Activated T-cell treated with anti-CD3 and anti-CD28 coated beads, Interleukin-2, amount 50 U/mL, for 48 hours (primary cell): ENCODE measurements at regions not wholly inside any gene's neighbourhood (a gene's known extent, or its start where the extent isn't known, plus 50 kb on each side); places are given as distances from the start of the nearest gene placed in this dataset.

Experiments
- DNase-seq, 2 experiments: peaks; one replicate each; pipeline ENCODE4 v3.0.0-alpha.2; 2020

DNA sequence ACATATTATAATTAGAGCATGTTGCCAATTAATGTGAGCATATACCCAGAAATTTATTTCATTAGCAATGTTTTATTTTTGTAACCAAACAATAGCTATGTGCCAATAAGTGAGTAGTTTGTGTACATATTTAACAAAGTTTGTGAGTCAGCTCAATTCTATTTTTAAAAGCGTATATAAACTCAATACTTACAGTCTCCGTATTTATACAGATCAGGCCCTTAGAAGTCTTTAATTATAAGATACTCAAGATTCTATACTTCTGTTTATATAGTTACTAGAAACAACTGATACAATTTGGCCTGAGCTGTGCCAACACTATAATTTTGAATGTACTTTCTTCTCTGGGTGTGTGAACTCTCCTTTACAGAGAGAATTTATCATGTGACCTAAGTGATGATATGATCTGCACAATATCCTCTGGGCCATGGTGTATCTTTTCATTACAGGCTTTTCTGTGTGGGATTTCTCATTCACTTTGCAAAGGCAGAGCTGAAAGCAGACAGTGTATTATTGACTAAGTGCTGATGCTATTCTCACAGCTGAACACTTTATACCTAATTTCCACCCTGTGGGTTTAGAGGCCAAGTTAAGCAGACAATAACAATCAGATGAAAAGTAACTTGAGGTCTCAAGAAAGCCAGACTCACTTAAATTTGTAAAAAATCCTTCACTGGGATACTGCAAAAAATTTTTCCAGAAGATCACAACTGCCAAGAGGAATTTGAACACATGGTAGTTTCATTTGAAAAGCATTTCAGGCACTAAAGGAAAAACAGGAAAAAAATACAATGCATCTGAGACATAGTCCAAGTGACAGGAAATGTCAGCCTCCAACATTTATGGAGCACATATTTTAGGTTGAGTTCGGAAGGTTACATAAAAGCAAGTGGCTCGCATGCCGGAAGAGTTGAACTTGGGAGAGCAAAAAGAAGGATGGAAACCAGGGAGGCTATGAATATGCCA lies 277.9 kb upstream of the SEMA6D start:
- DNase-seq: no peak

- DNase-seq: no peak
Measured at GRCh38 chr15:47442371-47442770, 274.9 kb upstream of the SEMA6D start.

DNA sequence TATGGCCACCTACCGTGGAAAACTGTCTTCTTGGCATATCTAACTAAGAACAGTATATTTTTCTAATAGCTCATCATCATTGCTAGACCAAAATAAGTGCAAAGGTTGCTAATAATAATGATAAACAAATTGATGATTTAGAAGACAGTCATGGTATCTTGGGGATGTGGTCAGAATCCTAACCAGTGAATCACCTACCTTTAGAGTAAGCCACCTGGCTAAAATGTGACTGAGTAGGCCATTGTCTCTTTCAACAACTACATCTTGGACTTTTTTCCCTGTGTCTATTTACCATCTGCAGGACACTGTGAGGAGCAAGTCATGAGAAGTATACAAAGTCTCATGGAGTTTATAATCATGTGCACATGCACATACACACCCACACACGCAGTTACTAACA lies 273.5 kb upstream of the SEMA6D start:
- DNase-seq: no peak

DNA sequence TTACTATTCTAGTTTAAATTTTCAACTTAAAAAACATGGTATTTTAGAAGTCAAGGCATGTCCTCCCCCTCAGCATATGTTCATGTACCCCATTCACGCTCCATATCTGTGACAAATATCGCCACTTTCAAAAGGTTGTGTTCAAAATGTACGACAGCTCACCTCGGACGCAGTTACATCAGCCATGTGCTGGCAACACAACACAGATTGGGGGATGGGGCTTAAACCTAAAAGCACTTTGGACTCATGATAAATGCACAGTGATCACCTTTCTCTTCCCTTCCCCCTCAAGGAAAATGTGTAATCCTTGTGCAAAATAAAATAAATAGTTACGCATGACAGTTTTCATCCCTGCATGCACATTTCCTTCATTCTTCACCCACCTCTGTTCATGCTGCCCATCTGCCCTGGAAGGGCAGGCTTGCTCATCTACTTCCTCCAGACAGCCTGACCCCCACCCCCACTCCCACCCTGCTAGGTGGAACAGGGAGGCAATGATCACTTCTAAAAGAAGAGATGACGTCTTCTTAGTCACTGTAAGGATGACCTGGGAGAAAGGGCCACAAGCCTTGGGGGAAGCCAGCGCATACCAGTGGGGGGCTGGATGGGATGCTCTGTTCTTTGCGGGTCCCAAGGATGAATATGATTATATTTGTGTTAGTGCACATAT lies 271.4 kb upstream of the SEMA6D start:
- no peak for DNase-seq

GRCh38 chr15:47460795-47461573 lies 256.3 kb upstream of the SEMA6D start:
- DNase-seq: no peak

- no peak for DNase-seq
Measured at GRCh38 chr15:47461652-47462141, 255.6 kb upstream of the SEMA6D start.

DNA sequence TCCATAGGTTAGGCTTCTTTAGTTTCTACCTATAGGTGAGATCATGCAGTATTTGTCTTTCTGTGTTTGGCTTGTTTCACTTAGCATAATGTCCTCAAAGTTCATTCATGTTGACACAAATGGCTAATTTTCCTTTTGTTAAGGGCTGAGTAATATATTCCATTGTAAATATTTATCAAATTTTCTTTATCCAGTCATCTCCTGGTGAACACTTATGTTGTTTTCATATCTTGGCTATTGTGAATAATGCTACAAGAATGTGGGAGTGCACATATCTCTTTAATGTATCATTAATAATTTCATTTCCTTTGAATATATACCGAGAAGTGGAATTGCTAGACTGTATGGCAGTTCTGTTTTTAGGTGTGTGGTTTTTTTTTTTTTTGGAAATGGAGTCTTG lies 250.9 kb upstream of the SEMA6D start:
- DNase-seq: no peak

DNA sequence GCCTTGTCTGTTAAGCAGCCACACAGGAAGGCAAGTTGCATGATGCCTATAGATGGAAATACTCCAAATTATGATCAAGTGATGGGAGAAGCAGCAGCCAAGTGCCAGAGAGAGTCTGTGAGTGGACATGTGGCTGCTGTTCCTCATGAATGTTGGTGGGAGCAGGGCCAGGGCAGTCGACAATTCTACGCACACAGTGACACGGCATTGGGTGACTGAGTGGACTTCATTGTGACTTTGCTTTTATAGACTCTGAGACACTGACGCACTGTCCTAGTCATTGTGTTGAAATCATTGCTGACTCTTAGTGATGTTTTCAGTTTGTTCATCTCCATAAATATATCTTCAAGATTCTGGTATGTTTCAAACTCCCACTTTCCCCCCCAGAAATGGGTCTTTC lies 246.3 kb upstream of the SEMA6D start:
- DNase-seq: no peak

GRCh38 chr15:47473106-47473725 lies 244.1 kb upstream of the SEMA6D start:
- no peak for DNase-seq

- DNase-seq: no peak
Measured at GRCh38 chr15:47473832-47474231, 243.5 kb upstream of the SEMA6D start.

DNA sequence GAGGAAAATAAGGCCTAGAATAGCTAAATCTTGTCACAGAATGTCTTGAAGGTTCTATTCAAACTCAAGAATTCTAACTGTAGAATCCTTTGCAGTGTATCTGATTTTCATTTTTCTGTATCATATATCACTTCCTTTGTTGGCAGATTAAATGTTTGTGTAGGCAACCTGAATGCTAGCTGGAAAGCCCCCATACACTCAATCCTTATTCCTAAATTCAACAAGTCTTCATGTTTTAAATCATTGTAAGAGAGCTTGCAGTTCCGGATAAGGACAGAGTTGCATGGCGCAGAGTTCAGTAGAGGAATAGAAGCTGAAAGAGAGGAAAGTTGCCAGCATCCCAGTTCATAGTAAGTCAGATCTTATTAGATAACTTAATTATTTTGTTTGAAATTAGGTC lies 242.0 kb upstream of the SEMA6D start:
- no peak for DNase-seq

- DNase-seq: no peak
Measured at GRCh38 chr15:47477341-47477740, 240.0 kb upstream of the SEMA6D start.

GRCh38 chr15:47484059-47484458 lies 233.2 kb upstream of the SEMA6D start:
- DNase-seq: no peak

DNA sequence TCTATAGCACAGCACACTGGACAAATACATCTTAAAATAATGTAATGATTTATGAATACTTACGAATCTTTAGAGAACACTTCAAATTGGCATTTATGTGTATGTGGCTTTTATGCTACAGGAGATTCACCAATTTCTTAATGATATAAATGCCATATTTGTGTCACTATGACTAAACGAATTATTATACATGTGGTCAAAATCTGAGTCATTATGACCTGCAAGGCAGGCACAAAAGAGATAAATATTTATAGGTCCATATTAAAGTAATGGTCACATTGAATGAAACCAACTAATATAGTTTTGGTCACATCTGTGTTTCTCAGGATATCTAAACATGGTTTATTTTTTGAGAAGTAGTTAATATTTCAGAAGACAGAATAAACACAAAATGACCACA lies 232.3 kb upstream of the SEMA6D start:
- DNase-seq: no peak

- DNase-seq: no peak
Measured at GRCh38 chr15:47485419-47485818, 231.9 kb upstream of the SEMA6D start.

- DNase-seq: no peak
Measured at GRCh38 chr15:47486040-47486439, 231.3 kb upstream of the SEMA6D start.

DNA sequence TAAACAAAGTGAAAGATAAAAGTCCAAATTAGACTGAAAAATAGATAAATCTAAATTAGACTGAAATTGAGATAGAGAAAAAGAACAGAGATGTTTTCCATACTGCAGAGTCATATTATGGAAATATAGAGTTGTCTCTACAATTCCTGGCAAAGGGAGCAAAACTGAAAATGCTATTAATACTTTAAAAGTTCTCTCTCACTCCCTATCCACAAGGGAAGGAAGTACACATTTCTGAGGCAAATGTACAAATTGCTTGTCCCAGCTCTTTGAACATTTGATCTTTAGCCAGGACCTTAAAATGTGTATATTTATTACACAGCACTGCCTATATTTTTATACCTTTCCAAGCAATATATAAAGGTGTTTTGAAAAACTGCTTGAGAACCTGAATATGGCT lies 225.1 kb upstream of the SEMA6D start:
- no peak for DNase-seq

DNA sequence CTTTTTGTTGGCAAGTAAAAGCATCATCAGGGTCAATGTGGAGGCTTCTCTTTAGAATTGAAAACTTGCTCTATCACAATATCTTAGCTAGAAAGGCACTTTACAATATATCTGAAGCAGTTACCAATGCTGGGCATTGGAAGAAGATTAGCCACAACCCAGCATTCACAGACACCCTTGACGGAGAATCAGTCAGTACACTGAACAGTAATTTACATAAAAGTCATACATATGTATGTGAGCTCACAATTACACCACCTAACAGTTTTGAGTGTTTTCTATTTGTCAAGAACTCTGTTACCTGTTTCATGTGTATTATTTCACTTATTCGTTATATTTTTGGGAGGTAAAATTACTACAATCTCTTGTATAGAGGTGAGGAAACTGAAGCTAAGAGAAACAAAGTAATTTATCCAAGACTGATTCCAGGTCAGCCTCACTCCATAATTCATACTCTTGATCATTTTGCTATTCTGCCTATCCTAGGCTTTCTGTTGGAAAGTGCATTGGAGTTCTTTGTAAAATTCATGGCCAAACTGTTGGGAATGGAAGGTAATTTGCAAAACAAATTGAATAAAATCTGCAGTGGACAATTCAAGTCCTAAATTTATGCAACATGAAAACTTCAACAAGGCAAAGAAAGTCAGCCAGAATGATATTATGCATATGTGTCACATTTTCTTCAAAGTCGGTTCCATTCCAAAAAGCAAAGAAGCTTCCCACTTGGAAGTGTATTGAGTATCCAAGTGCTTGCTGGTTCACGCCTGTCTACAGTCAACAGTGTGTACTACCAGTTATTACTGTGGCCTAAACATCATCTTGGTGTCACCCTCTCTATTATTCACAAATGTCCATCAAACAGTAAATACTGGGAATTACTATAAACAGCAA lies 223.7 kb upstream of the SEMA6D start:
- DNase-seq: no peak

GRCh38 chr15:47496343-47497185 lies 220.7 kb upstream of the SEMA6D start:
- DNase-seq: no peak

DNA sequence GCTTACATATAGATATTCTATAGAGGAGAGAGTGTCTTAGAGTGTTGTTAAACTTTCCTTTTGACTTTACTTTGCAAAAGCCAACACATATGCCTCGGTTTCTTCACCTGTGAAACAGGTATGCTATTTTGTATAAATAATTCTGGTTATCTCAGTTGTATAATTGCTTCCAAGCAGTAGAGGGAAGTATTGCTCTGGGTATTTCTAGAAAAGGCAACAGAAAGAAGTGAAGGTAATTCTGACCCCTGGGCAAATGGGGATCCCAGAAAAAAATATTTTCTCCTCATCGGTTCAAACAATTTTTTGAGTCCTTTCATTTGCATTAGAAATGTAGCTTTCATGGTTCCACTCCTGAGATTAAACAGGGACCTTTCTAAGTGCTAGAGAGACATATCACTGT lies 216.5 kb upstream of the SEMA6D start:
- DNase-seq: no peak

GRCh38 chr15:47502041-47502440 lies 215.3 kb upstream of the SEMA6D start:
- DNase-seq: no peak
